Ishikawa (cell line): ENCODE measurements at regions not wholly inside any gene's neighbourhood (a gene's known extent, or its start where the extent isn't known, plus 50 kb on each side); places are given as distances from the start of the nearest gene placed in this dataset.
A peak's percentile ranks its signal among the peaks of the same experiment; 100 is the strongest.

ENCODE experiments used
- CEBPB ChIP-seq: IDR thresholded peaks from 2 replicates; pipeline ENCODE4 v1.6.1; 2012
- CREB1 ChIP-seq: IDR thresholded peaks from 2 replicates; pipeline ENCODE4 v1.6.1; 2012; ENCODE audit warnings: low read depth
- EGR1 ChIP-seq: IDR thresholded peaks from 2 replicates; pipeline ENCODE4 v1.6.1; 2012
- EP300 ChIP-seq: IDR thresholded peaks from 2 replicates; pipeline ENCODE4 v1.6.1; 2012; ENCODE audit warnings: borderline replicate concordance
- FOXM1 ChIP-seq: IDR thresholded peaks from 2 replicates; pipeline ENCODE4 v1.6.1; 2012; ENCODE audit warnings: low read depth, borderline replicate concordance
- MAX ChIP-seq: IDR thresholded peaks from 2 replicates; pipeline ENCODE4 v1.6.1; 2012
- NFIC ChIP-seq: IDR thresholded peaks from 2 replicates; pipeline ENCODE4 v1.6.1; 2012
- RAD21 ChIP-seq: IDR thresholded peaks from 2 replicates; pipeline ENCODE4 v1.6.1; 2012; ENCODE audit warnings: low read depth
- REST ChIP-seq: IDR thresholded peaks from 2 replicates; pipeline ENCODE4 v1.6.1; 2012; ENCODE audit warnings: low read depth, mild to moderate bottlenecking
- TAF1 ChIP-seq: IDR thresholded peaks from 2 replicates; pipeline ENCODE4 v1.6.1; 2012; ENCODE audit warnings: low read depth, mild to moderate bottlenecking
- TCF12 ChIP-seq: IDR thresholded peaks from 2 replicates; pipeline ENCODE4 v1.6.1; 2012; ENCODE audit warnings: low read depth
- USF1 ChIP-seq: IDR thresholded peaks from 2 replicates; pipeline ENCODE4 v1.6.1; 2012
- YY1 ChIP-seq: IDR thresholded peaks from 2 replicates; pipeline ENCODE4 v1.6.1; 2012; ENCODE audit warnings: low read depth
- ZBTB7A ChIP-seq: IDR thresholded peaks from 2 replicates; pipeline ENCODE4 v1.6.1; 2012; ENCODE audit warnings: low read depth

- TF ChIP-seq EP300: no peak
- no peak for TF ChIP-seq USF1
- no peak for TF ChIP-seq NFIC
- TF ChIP-seq ZBTB7A: no peak
- no peak for TF ChIP-seq MAX
- TF ChIP-seq TCF12: no peak
- TF ChIP-seq TAF1: no peak
These were observed 183.4 kb upstream of the POU3F2 start for GRCh38 chr6:98650941-98651340.

GRCh38 chr6:98653179-98653578 is 181.2 kb upstream of the POU3F2 start:
- no peak for TF ChIP-seq TAF1
- no peak for TF ChIP-seq CREB1
- TF ChIP-seq REST: no peak
- no peak for TF ChIP-seq ZBTB7A
- no peak for TF ChIP-seq EGR1
- TF ChIP-seq EP300: no peak
- no peak for TF ChIP-seq NFIC
- no peak for TF ChIP-seq YY1
- TF ChIP-seq MAX: no peak
- no peak for TF ChIP-seq FOXM1
- TF ChIP-seq RAD21: no peak
- TF ChIP-seq TCF12: no peak

- no peak for TF ChIP-seq CREB1
- peak; percentile 95 for TF ChIP-seq REST
- peak; percentile 98 for TF ChIP-seq CEBPB
These were observed 176.6 kb upstream of the POU3F2 start for GRCh38 chr6:98657764-98658163.

GRCh38 chr6:98669371-98669770 is 165.0 kb upstream of the POU3F2 start:
- TF ChIP-seq RAD21: no peak

- TF ChIP-seq ZBTB7A: no peak
- no peak for TF ChIP-seq TCF12
- TF ChIP-seq EP300: no peak
- TF ChIP-seq EGR1: no peak
- TF ChIP-seq CEBPB: no peak
- TF ChIP-seq YY1: no peak
- TF ChIP-seq FOXM1: no peak
- TF ChIP-seq USF1: no peak
- TF ChIP-seq TAF1: no peak
These were observed 164.2 kb upstream of the POU3F2 start for GRCh38 chr6:98670045-98670746.

GRCh38 chr6:98672681-98673475 is 161.5 kb upstream of the POU3F2 start:
- TF ChIP-seq EGR1 (no peak), RAD21 (no peak), TAF1 (no peak), EP300 (no peak), USF1 (no peak), REST (no peak), YY1 (no peak), FOXM1 (no peak), NFIC (no peak), CEBPB (no peak), MAX (no peak)
